HG02943 (cell line): ENCODE measurements at regions not wholly inside any gene's neighbourhood (a gene's known extent, or its start where the extent isn't known, plus 50 kb on each side); places are given as distances from the start of the nearest gene placed in this dataset.

Experiments used
- ATAC-seq: cut with Tn5 transposase; IDR thresholded peaks from one replicate; pipeline ENCODE4 v1.9.1; 2021; ENCODE audit warnings: mild to moderate bottlenecking, low read depth, moderate library complexity; ENCODE audit not compliant: unreplicated experiment

DNA sequence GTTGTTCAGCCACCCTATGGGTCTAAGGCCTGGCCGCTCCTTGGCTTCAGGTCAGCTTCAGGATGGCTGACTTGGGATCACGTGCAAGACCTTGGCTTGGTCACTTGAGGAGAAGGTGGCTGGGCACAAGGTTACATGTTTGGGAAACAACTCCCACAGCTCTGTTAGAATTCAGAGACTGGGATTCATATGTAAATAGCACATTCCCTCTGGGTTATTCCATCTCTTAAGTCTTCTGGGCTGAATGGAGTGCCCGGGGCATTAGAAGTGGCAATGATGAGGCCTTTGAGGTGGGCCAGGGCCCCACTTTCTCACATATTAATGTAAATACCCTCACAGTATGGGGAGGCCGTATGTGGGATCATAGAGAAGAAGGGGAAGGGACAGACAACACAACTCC, 150.9 kb downstream of the EFNB2 start:
- no peak for ATAC-seq

DNA sequence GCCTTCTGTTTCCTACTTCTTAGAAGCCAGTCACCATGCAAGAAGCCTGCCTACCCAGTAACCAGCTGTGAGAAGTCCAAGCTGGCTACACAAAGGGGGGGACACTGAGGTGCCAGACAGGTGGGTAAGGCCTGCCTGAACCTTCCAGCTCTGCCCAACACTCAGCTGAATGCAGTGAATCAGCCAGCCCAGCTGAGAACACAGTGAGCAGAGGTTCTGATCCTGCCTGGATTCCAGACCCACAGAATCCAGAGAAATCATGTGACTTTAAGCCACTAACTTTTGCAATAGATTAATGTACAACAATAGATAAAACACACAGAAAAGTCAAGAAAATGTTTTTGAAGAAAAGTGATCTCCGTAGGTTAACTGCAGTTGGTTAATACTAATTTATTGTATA, 151.7 kb downstream of the EFNB2 start:
- ATAC-seq = no peak

DNA sequence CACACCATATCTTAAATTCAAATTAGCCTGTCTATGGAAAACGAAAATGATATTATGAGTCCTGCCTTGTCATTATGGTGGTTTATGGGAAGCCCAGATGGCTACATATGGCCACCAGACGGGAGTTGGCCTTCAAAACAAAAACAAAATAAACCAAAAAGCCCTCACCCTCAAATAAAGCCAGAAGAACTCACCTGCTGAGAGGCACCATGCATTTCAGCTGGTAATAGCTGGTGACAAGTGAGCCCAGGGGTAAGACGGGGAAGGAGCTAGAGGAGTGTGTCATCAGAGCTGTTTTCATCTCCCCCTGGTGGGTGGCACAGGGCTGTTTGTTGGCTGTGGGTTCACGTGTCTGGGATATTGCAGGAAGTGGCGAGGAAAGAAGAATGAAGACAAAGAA, 152.9 kb downstream of the EFNB2 start:
- ATAC-seq = no peak

DNA sequence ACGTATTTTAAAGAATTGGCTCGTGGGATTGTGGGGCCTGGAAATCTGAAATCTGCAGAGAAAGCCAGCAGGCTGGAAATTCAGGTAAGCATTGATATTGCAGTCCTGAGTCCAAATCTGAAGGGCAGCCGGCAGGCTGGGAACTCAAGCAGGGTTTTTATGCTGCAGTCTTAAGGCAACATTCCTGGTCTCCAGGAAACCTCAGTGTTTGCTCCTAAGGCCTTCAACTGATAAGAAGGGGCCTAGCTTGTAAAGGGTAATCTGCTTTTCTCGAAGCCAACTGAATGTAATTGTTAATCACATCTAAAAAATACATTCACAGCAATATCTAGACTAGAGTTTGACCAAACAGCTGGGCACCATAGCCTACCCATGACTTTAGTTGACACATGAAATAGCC, 154.4 kb downstream of the EFNB2 start:
- ATAC-seq = no peak

DNA sequence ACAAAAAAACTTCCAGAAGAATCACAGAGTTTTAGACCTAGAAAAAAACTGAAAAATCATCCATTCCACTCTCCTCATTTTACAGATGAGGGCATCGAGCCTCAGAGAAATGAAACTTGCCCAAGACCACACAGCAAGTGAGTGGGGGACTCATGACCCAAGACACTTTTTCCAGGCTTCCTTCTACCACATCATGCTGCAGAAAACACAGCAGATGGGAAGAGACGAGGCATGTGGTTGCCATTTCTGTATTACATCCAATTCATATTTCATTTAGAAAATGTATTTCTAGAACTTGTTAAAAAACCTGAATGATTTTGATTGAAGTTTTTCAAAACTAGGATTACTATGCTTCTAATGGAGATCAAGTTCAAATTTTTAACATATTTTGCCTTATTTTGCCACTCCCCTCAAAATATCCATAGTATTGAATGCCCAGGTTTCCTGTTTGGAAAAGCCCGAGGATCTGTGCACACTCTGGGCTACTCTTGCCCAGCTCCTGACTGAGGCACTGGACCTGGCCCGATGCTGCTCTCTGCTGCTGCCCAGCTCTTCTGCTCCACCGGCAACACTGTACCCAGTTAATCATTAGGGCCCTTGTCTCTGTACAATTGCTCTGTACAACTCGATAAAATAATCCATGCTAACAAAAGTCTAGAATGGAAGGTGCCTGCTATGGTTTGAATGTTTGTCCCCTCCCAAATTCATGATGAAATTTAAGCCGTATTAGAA, 157.4 kb downstream of the EFNB2 start:
- ATAC-seq = no peak

DNA sequence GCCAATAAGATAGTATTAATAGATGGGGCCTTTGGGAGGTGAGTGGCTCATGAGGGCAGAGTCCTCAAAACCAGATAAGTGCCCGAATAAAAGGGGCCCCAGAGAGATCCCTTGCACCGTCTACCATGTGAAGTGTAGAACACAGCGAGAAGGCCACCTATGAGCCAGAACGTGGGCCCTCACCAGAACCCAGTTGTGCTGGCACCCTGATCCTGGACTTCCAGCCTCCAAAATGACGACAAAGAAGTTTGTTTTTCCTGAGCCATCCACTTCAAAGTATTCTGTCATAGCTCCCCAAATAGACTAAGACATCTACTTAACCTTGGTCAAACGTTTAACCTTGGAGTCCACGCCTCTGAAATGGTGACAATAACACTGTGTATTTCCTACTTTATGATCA, 158.1 kb downstream of the EFNB2 start:
- no peak for ATAC-seq

DNA sequence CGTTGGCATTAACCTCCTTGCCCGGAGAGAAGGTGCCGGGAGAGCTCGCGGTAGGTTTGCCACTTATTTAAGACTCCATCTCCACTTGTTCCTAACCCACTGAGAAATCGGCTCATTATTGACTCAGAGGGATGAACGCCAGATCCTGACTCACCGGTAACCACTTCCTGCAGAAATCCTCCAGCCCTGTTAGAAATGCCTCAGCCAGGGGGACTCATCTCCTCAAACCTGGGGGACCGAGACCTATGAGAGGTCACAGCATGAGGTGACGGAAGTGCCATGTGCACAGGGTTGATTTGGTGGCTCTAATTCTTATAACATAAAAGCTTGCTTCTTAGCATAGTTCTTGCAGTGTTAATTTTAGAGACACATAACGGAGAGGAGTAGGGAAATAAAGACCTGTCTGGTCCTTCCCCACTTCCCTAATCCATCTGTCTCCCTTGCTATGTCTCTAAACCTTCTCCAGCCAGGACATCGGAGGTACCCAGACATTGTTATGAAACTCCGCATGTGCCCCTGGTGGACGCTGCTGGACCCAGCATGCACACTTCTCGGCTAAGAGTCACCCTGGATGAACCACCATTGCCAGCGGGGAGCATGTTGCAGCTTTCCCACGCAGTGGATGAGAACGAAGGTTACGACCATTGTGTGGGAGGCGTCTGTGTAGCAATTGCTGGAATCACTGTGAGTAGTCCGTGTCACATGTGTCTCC, 158.9 kb downstream of the EFNB2 start:
- ATAC-seq = no peak

DNA sequence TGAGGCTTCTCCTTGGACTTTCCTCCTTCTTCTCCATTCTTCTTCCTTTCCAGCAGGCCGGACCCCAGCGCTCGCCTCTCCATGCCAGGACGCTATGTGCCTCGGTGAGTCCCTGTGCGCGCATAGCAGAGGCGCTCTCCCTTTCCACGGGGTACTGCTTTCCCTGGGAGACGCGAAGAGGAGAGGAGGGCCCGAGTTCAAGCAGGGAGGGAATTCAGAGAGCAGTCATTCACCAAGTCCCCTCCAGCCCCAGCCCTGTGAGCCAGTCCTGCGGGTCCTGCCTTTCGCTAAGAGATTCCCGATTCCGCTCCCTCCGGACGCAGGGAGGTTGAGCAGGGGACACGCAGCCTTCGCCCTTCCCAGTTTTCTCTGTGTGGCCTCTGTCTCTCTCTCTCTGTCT, 160.4 kb downstream of the EFNB2 start:
- ATAC-seq = no peak

DNA sequence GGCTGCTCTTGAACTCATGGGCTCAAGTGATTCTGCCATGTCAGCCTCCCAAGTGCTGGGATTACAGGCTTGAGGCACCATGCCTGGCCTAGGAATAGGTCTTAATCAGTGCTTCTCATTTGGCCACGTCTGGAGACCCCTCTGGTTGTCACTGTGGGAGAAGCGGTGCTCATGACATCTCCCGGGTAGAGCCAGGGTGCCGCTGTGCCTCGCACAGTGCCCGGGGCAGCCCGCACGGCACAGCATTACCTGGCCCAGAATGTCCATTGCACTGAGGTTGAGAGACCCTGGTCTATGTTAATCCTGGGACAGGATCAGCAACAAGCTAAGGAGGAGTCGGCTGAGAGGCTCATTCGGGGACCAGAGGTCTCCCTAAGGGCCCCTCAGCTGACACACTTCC, 160.8 kb downstream of the EFNB2 start:
- no peak for ATAC-seq

DNA sequence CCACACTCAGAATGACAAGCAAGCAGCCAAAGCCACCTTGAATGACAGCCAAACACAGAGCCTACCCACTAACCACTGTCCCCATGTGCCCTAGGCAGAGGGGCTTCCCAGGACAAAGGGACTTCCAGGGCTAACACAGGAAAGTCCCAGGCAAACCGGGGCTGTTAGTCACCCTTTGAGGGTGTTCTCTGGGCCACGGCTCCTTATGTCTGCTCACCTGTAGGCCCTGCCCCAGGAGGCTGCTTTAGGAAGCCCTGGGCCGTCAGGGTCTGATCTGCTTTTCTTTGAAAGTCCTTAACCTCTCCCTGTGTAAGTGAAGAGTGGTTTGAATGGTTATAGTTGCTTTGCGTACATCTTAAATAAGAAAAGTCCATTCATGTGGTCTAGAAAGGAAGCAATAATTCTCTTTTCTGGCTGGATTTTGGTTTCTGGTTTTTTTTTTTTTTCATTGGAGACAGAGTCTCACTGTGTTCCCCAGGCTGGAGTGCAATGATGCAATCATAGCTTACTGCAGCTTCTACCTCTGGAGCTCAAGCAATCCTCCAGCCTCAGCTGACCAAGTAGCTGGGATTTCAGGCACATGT, 161.4 kb downstream of the EFNB2 start:
- peak; percentile 64 for ATAC-seq

DNA sequence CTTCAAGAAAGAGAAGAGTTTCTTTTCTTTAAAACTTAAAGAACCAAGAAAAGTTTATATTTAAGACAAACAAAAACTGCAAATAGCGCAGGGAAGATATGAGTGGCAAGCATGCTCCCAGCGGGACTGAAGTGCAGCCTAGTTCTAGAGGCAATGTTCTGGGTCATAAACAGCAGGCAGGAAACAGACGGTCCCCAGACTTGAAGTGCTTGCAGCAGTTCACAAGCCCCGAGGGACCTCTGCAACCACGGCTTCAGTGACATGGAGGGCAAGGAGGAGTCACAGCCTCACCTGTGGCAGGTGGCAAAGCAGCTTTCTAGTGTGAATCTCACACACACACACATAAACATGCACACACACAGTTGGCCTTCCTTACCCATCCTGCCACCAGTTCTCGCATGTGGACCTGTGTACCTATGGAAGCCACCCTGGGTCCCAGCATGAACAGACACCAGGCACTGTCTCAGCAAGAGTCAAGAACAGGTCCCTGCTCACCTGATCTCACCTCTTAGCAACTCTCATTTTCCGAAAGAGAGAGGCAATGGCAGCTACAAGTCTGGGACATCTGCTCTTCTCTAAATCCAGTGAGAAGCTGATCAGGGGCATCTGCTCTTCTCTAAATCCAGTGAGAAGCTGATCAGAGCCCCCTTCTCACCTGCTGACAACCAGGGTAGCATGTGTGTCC, 162.0 kb downstream of the EFNB2 start:
- ATAC-seq = peak; percentile 65

DNA sequence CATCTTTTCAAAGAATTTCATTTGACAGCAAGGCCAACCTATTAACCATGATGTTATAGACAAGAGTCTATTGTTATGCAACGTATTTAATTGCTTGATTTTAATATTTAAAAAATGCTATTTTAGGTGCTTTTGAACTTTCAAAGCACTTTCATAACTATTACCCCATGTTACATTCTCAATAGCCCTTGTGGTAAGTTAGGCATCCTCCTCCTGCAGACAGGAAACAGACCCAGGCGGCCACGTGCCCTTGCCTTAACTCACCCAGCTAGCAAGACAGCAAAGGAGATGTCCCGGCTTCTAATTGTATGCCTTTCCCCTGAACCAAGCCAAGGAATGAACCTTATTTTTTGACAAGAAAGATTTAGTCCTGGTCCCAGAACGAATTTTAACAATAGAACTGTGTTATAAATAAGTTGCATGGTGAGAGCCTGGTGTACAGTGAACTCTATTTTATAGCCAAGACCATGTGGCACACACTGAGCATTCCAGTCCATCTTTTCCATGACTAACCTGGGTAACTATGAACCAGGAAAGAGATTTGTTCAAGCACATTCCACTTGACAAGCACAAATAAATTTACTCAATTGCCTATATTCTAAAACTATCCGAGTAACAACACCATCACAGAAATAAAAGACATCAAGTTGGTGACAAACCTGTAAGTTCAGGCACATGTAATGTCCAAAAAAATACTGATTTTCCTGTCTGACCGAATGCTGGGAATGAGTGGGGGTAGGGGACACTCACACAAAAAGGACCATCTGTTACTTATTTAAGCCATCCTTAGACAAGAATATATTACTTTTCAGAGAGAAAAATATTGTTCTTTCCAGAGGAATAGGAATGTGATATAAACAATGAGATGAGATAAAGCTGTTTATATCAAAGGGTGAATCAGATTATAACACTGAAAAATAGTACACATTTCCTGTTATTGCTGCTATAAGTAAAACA, 163.0 kb downstream of the EFNB2 start:
- ATAC-seq = no peak

DNA sequence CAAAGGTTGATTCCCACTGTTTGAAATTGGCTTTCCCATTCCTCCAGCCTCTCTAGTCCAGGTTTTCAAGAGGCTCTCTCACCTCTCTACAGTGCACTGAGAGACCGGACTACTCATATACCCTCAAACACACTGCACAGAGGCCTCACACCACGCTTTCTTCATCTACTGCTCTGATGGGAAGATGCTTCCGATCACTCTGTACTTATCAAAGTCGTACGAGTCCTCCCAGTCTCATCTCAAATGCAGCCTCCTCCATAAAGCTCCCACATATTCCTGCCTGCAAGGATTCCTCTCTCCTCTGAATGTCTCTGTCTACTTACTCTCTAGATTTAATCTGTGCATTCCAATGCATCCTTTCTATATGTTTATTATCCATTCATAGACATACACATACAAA, 164.4 kb downstream of the EFNB2 start:
- ATAC-seq = no peak

DNA sequence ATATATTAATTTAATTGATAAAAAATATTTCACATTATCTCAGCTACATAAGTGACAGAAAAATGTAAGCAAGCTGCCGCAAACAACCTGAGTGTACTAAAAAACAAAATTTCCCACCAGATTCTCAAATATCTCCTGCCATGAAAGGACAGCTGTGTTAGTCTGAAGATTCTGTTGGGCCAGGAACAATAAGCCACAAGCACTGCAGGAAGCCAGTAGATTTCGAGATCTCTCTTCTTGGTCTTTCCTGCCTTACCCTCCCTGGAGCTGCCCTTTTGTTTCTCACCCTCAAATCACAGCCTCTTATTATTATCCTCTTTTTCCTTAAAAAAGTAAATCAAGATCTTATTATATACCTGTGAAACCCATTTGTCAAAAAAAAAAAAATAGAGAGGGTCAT, 165.6 kb downstream of the EFNB2 start:
- ATAC-seq = no peak

DNA sequence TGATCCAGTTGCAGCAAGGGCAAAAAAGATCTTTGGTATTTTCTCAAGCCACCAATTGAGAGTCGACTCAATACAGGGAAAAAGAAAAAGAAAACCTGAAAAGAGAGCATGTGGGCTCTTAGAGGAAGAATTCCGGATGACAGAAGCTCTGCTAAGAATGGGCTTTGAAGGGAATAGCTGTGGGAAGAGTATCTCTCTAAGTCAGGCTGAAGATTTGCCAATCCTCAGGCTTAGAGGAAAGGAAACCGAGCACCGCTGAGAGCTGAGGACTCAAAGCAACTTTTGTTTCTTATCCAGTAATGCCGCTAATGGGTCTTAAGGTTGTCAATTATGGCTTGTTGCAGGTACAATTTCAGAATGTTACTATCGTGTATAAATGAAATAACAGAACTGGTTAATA, 166.4 kb downstream of the EFNB2 start:
- ATAC-seq = no peak

DNA sequence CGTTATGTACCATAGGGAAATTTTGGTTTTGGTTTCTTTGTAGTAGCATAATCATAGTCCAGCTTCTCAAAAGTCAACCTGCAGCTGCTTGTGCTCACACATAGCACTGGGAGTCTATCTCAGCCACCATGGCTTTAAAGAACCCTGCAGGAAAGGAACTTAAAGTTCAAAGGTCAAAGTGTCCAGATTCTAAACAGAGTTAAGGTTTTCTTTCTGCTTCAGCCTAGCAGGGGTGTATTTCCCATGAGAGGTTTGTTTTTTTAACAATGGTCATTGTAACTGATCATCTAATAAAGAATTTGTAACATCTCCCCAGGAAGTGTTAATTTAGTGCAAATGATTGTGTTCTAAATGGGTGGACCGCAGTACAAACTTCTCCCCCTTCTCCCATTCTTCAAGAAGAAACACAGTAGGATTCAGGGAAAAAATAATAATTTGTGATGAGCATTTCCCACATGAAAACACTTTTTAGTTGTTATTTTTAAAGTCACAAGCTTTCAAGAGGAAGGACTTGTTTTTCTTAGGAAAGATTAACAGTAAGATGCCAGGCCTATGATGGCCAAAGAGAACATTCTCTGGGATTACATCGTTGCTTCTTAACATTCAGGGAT, 168.0 kb downstream of the EFNB2 start:
- ATAC-seq = no peak

DNA sequence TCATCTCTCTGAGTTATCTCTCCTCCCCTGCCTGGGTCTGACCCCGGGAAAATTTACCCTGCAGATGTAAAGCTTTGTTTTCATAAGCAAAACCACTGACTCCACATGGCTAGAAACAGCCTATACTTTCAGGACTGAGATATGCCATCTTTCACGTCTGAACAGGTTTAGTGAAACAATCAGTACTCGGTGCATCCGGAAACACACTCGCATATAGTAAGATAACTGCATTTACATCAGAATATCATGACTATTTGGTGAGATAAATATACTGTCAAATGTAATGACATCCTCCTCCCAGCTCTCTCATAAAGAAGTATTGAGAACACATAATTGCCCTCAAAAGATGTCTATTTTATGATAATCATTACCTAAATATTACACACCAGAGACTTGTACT, 172.8 kb downstream of the EFNB2 start:
- no peak for ATAC-seq

DNA sequence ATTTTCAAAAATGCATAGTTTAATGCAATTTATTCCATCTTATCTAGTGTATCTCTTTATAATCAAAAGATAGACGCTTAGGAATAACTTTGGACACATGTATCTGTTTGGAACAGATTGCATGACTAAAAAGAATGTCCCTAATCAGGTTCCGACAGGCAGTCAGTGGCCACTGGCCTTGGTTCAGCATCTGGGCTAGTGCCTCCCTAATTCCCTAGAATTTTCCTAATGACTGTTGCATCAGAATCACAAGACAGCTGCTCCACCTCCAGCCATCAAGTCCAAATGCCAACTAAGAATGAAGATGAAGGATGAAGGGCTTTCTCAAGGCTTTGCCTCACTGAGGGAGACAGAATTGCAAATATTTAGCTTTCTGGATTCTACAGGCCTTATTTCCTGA, 173.8 kb downstream of the EFNB2 start:
- no peak for ATAC-seq

DNA sequence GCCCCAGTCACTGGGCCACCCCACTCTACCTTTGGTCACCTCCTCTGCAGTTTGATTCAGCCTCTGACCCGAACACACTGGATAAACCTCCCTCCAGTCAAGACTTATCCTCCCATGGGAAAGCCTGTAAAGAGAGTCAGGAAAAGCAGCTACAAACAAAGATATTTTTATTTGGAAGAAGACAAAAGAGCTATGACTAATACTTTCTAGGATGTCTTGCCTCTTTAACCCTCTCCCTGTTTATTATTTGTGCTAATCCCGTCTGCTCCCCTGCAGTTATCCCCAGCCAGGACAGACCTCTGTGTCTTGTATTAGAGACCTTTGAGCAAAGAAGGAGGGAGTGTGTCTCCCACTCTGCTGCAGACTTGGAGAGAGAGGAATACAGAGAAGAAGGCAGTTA, 178.3 kb downstream of the EFNB2 start:
- no peak for ATAC-seq

DNA sequence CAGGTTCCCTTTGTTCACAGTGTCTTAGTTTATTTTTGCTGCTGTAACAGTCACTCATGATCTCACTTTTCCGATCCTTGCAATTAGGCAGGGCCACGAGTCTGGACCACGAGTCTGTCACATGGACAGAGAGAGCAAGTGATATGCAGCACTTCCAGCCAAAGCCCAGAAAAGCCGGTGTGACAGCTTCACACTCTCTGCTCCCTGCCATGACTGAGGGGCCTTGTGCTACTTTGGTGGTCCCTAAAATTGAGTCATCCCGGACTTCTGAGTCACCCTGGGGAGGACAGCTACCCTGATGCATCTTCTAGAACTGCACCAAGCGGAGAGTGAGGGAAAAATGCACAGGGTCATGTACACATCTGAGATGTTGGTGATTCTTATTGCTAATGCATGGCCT, 179.6 kb downstream of the EFNB2 start:
- ATAC-seq = no peak
